ENCODE measurements at regions not wholly inside any gene's neighbourhood (a gene's known extent, or its start where the extent isn't known, plus 50 kb on each side); places are given as distances from the start of the nearest gene placed in this dataset.

DNA sequence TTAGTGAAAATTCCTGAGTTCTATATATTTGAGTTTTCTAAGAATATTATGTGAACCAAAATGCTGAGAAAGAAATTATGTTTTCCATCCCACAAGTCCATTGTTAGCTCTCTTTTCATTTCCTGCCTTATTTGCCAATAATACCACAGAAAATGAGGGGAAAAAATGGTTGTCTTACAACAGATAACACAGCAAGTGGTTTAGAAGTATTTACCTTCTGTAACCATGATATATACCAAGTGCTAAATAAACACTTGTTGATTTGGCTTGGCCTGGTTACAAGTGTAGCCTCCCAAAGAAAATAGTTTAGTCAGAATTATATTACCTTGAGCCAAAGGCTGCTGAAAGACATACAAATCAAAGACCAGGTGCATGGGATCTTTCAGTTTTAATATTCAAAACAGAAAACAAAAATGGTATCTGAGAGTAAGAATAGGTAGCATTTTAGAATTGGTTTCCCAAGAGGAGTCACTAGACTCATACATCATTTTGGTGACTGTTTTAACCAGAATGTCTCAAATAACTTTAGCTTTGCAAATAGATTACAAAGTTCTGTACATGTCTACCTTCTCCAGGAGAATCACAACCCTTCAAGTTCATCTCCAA, 439.8 kb upstream of the DYNLRB2 start:
- H3K9me3 ChIP-seq (ENCODE audit: insufficient read depth, low read depth, low read length), result no peaks in the 10 kb centered on the region
- H3K9ac ChIP-seq (ENCODE audit: low read depth, low read length, poor library complexity, severe bottlenecking), result no peak overlapping the region
- no peaks in the 10 kb centered on the region for H3F3A ChIP-seq (ENCODE audit: low read depth)
- no peak overlapping the region for H3K4me3 ChIP-seq (ENCODE audit: low read length, poor library complexity, severe bottlenecking)
- H3K4me2 ChIP-seq (ENCODE audit: low read depth, low read length, poor library complexity, severe bottlenecking), result no peak overlapping the region
- H4K20me1 ChIP-seq (ENCODE audit: insufficient read depth, low read length, poor library complexity, severe bottlenecking), result no peaks in the 10 kb centered on the region
- H3K36me3 ChIP-seq (ENCODE audit: insufficient read depth, low read length), result no peaks in the 10 kb centered on the region
- H3K27me3 ChIP-seq (ENCODE audit: insufficient read depth, low read length, poor library complexity, severe bottlenecking), result no peaks in the 10 kb centered on the region
- H2AFZ ChIP-seq (ENCODE audit: low read length), result no peak overlapping the region
- no peaks in the 10 kb centered on the region for H3K79me2 ChIP-seq (ENCODE audit: insufficient read depth, low read length)
- no peaks in the 10 kb centered on the region for H3K9me2 ChIP-seq (replicated peaks; ENCODE audit: low read depth, low read length)
- no peaks in the 10 kb centered on the region for H3K4me1 ChIP-seq (ENCODE audit: insufficient read depth, low read length, poor library complexity, severe bottlenecking)
- TF ChIP-seq EZH2phosphoT487 (IDR thresholded peaks at IDR 0.05; ENCODE audit: borderline replicate concordance) (no peak), CTCF (conservative IDR thresholded peaks at IDR 0.05; ENCODE audit: low read length) (no peak)

DNA sequence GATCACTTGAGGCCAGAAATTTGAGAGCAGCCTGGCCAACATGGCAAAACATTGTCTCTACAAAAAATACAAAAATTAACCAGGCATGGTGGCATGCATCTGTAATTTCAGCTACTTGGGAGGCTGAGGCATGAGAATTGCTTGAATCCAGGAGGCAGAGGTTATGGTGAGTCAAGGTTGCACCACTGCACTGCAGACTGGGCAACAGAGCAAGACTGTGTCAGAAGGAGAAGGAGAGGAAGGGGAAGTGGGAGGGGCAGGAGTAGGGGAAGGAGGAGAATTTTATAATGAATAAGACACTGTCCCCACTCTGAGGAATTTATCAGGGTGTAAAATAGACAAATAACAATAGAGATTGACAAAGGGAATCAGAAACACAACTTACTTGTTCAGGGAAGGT, 440.6 kb upstream of the DYNLRB2 start:
- Histone ChIP-seq H3F3A (ENCODE audit: low read depth) (no peaks in the 10 kb centered on the region), H3K36me3 (ENCODE audit: insufficient read depth, low read length) (no peaks in the 10 kb centered on the region), H4K20me1 (ENCODE audit: insufficient read depth, low read length, poor library complexity, severe bottlenecking) (no peaks in the 10 kb centered on the region), H2AFZ (ENCODE audit: low read length) (no peak overlapping the region), H3K4me1 (ENCODE audit: insufficient read depth, low read length, poor library complexity, severe bottlenecking) (no peaks in the 10 kb centered on the region), H3K79me2 (ENCODE audit: insufficient read depth, low read length) (no peaks in the 10 kb centered on the region), H3K9me3 (ENCODE audit: insufficient read depth, low read depth, low read length) (no peaks in the 10 kb centered on the region), H3K9me2 (replicated peaks; ENCODE audit: low read depth, low read length) (no peaks in the 10 kb centered on the region), H3K9ac (ENCODE audit: low read depth, low read length, poor library complexity, severe bottlenecking) (no peak overlapping the region), H3K4me2 (ENCODE audit: low read depth, low read length, poor library complexity, severe bottlenecking) (no peak overlapping the region), H3K27me3 (ENCODE audit: insufficient read depth, low read length, poor library complexity, severe bottlenecking) (no peaks in the 10 kb centered on the region), H3K4me3 (ENCODE audit: low read length, poor library complexity, severe bottlenecking) (no peak overlapping the region)
- no peak for TF ChIP-seq EZH2phosphoT487 (IDR thresholded peaks at IDR 0.05; ENCODE audit: borderline replicate concordance)
- no peak for TF ChIP-seq CTCF (conservative IDR thresholded peaks at IDR 0.05; ENCODE audit: low read length)

GRCh38 chr16:80097098-80097497, 443.7 kb upstream of the DYNLRB2 start:
- Histone ChIP-seq H3K4me2 (ENCODE audit: low read depth, low read length, poor library complexity, severe bottlenecking) (no peak overlapping the region), H3K9me2 (replicated peaks; ENCODE audit: low read depth, low read length) (no peaks in the 10 kb centered on the region), H3F3A (ENCODE audit: low read depth) (no peaks in the 10 kb centered on the region), H3K9me3 (ENCODE audit: insufficient read depth, low read depth, low read length) (no peaks in the 10 kb centered on the region), H3K36me3 (ENCODE audit: insufficient read depth, low read length) (no peaks in the 10 kb centered on the region), H3K4me1 (ENCODE audit: insufficient read depth, low read length, poor library complexity, severe bottlenecking) (no peaks in the 10 kb centered on the region), H2AFZ (ENCODE audit: low read length) (no peak overlapping the region), H3K9ac (ENCODE audit: low read depth, low read length, poor library complexity, severe bottlenecking) (no peak overlapping the region), H3K4me3 (ENCODE audit: low read length, poor library complexity, severe bottlenecking) (no peak overlapping the region), H3K79me2 (ENCODE audit: insufficient read depth, low read length) (no peaks in the 10 kb centered on the region), H3K27me3 (ENCODE audit: insufficient read depth, low read length, poor library complexity, severe bottlenecking) (no peaks in the 10 kb centered on the region), H4K20me1 (ENCODE audit: insufficient read depth, low read length, poor library complexity, severe bottlenecking) (no peaks in the 10 kb centered on the region)
- TF ChIP-seq CTCF (conservative IDR thresholded peaks at IDR 0.05; ENCODE audit: low read length) (no peak), EZH2phosphoT487 (IDR thresholded peaks at IDR 0.05; ENCODE audit: borderline replicate concordance) (no peak)
